Panc1 (cell line): ENCODE measurements at regions not wholly inside any gene's neighbourhood (a gene's known extent, or its start where the extent isn't known, plus 50 kb on each side); places are given as distances from the start of the nearest gene placed in this dataset.

Experiments
- TCF7L2 ChIP-seq: IDR thresholded peaks from 2 replicates; pipeline ENCODE4 v1.6.1; 2011; ENCODE audit warnings: mild to moderate bottlenecking, low read depth, low read length, inconsistent platforms
- TF ChIP-seq, protein P1 (sequence below): fragments of 450-650 bp; IDR thresholded peaks from 2 replicates; pipeline ENCODE4 v1.5.1; 2017; ENCODE audit warnings: mild to moderate bottlenecking

DNA sequence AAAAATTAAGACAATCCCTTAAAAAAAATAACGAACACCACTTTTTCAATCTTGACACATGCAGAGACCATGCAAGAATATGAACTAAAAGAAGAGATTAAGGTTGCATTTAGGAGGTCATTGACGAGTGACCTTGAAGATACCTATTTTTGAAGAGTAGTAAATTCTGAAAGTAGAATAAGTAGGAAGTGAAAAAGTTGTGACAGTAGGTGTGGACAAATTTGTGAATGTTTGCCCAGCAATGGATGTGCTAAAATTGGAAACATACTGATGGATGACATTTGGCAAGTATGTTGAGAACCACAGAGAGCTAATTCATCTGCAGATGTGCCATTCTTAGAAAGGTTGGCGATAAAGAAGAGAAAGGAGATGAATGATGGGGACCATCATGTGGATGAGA, 213.7 kb upstream of the VCX3A start:
- TF ChIP-seq, protein P1, sequence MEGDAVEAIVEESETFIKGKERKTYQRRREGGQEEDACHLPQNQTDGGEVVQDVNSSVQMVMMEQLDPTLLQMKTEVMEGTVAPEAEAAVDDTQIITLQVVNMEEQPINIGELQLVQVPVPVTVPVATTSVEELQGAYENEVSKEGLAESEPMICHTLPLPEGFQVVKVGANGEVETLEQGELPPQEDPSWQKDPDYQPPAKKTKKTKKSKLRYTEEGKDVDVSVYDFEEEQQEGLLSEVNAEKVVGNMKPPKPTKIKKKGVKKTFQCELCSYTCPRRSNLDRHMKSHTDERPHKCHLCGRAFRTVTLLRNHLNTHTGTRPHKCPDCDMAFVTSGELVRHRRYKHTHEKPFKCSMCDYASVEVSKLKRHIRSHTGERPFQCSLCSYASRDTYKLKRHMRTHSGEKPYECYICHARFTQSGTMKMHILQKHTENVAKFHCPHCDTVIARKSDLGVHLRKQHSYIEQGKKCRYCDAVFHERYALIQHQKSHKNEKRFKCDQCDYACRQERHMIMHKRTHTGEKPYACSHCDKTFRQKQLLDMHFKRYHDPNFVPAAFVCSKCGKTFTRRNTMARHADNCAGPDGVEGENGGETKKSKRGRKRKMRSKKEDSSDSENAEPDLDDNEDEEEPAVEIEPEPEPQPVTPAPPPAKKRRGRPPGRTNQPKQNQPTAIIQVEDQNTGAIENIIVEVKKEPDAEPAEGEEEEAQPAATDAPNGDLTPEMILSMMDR, result no peak
- no peak for TF ChIP-seq TCF7L2
